Osteocyte (in vitro differentiated cells): ENCODE measurements at regions not wholly inside any gene's neighbourhood (a gene's known extent, or its start where the extent isn't known, plus 50 kb on each side); places are given as distances from the start of the nearest gene placed in this dataset.

Source experiments
- DNase-seq: peaks from one replicate; pipeline ENCODE4 v3.0.0; 2021; ENCODE audit warnings: mixed read lengths; ENCODE audit not compliant: unreplicated experiment; ENCODE audit errors: extremely low spot score
- H3K27ac Mint-ChIP-seq: one replicate; pipeline ENCODE4 v1.8.0; 2021; ENCODE audit warnings: mild to moderate bottlenecking, mixed read lengths; ENCODE audit not compliant: unreplicated experiment
- H3K27me3 Mint-ChIP-seq: one replicate; pipeline ENCODE4 v1.8.0; 2021; ENCODE audit warnings: mixed read lengths; ENCODE audit not compliant: unreplicated experiment
- H3K36me3 Mint-ChIP-seq: one replicate; pipeline ENCODE4 v1.8.0; 2021; ENCODE audit warnings: mixed read lengths; ENCODE audit not compliant: unreplicated experiment
- H3K4me1 Mint-ChIP-seq: one replicate; pipeline ENCODE4 v1.8.0; 2021; ENCODE audit warnings: mixed read lengths; ENCODE audit not compliant: unreplicated experiment
- H3K4me3 Mint-ChIP-seq: one replicate; pipeline ENCODE4 v1.8.0; 2021; ENCODE audit warnings: mild to moderate bottlenecking, moderate library complexity, mixed read lengths; ENCODE audit not compliant: unreplicated experiment
- H3K9me3 Mint-ChIP-seq: one replicate; pipeline ENCODE4 v1.8.0; 2021; ENCODE audit warnings: mixed read lengths; ENCODE audit not compliant: unreplicated experiment
- TF ChIP-seq, protein P1 (sequence below): fragments of 200-600 bp; sonication (generic); IDR thresholded peaks from 2 replicates; pipeline ENCODE4 v1.5.0; 2021; ENCODE audit warnings: antibody characterized with exemption, mild to moderate bottlenecking, moderate library complexity

DNA sequence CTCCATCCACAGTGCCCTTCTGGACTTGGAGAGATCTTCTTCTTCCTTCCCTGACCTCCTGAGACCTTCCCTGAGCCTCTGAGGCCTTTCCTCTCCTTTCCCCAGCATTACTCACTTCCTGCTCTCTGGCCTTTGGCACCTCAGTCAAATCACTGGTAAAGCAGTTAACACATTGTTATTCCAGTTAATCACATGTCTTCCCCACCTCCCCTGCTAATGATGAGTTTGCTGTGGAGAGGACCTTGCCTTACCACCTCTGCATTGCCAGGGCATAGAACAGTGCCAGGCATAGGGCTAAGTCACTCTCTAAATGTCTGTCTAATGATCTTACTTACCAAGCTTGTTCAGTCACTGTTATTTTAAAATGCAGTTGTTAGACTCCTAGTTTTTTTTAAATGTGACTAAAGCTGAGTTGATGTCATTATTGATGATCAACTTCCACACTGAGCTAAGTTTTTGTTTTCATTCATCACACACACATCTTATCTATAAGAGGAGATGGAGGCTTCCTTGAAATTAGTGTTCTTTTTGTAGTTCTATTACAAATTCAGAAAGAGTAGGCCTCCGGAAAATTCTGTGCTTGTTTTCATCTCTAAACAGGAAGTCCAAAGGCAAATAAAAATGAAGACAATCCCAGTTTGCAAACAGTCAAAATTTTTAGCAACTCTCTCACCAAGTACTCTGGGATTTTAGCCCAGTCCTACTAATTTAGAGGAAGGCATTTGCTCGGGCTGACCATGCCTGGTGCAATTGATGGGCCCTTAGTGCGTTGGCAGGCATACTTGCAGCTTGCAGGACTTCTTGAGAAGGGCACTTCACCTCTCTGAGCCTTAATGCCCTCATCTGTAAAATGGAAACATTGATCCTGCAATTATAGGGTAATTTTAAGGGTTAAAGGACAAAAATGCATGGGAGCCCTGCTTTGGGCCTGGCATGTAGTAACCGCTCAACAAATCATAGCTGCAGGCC, 113.7 kb upstream of the SPRED2 start:
- Mint-ChIP-seq H3K27ac (no peak overlapping the region), H3K27me3 (no peaks in the 10 kb centered on the region), H3K4me3 (no peak overlapping the region), H3K9me3 (no peaks in the 10 kb centered on the region), H3K36me3 (no peaks in the 10 kb centered on the region), H3K4me1 (peaks cover 8% of the 10 kb centered on the region)
- TF ChIP-seq, protein P1, sequence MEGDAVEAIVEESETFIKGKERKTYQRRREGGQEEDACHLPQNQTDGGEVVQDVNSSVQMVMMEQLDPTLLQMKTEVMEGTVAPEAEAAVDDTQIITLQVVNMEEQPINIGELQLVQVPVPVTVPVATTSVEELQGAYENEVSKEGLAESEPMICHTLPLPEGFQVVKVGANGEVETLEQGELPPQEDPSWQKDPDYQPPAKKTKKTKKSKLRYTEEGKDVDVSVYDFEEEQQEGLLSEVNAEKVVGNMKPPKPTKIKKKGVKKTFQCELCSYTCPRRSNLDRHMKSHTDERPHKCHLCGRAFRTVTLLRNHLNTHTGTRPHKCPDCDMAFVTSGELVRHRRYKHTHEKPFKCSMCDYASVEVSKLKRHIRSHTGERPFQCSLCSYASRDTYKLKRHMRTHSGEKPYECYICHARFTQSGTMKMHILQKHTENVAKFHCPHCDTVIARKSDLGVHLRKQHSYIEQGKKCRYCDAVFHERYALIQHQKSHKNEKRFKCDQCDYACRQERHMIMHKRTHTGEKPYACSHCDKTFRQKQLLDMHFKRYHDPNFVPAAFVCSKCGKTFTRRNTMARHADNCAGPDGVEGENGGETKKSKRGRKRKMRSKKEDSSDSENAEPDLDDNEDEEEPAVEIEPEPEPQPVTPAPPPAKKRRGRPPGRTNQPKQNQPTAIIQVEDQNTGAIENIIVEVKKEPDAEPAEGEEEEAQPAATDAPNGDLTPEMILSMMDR, result no peak
- no peak for DNase-seq

- no peaks in the 10 kb centered on the region for H3K9me3 Mint-ChIP-seq
- no peak overlapping the region for H3K4me3 Mint-ChIP-seq
- H3K27ac Mint-ChIP-seq, result no peak overlapping the region
- H3K27me3 Mint-ChIP-seq, result no peaks in the 10 kb centered on the region
- no peak for DNase-seq
- H3K36me3 Mint-ChIP-seq, result no peaks in the 10 kb centered on the region
- TF ChIP-seq, protein P1, result no peak
- peaks cover 17% of the 10 kb centered on the region for H3K4me1 Mint-ChIP-seq
These were observed 109.4 kb upstream of the SPRED2 start for GRCh38 chr2:65541773-65542172.

DNA sequence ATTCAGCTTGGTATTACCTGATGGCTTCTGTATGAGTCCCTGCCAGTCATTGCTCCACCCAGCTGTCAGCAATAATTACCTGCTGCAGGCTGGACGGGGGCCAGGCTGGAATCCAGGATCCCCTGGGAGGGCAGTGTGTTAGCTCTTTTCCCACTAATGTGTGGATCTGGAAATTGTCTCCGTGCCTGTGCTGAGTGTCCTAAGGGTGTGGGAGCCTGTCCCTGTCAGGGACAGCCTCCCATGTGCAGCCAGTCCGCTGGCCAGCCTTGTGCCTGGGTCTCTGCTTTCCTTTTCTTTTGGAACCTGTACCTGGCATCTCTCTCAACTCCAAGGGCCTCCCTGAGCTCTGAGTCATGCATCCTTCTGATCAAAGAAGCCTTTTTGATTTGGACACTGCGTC, 107.2 kb upstream of the SPRED2 start:
- H3K27me3 Mint-ChIP-seq, result peaks cover 4% of the 10 kb centered on the region
- H3K27ac Mint-ChIP-seq, result no peak overlapping the region

GRCh38 chr2:65537651-65538385, 105.4 kb upstream of the SPRED2 start:
- H3K4me1 Mint-ChIP-seq, result peaks cover 9% of the 10 kb centered on the region
- no peak overlapping the region for H3K4me3 Mint-ChIP-seq
- H3K9me3 Mint-ChIP-seq, result no peaks in the 10 kb centered on the region
- no peak for DNase-seq
- TF ChIP-seq, protein P1, result no peak
- peaks cover 4% of the 10 kb centered on the region for H3K27me3 Mint-ChIP-seq
- H3K36me3 Mint-ChIP-seq, result no peaks in the 10 kb centered on the region
- no peak overlapping the region for H3K27ac Mint-ChIP-seq

More for the DNA sequence above, 107.2 kb upstream of the SPRED2 start:
- DNase-seq, result no peak
- TF ChIP-seq, protein P1, result no peak
- no peak overlapping the region for H3K4me3 Mint-ChIP-seq
- H3K36me3 Mint-ChIP-seq, result no peaks in the 10 kb centered on the region
- H3K4me1 Mint-ChIP-seq, result peaks cover 9% of the 10 kb centered on the region
- H3K9me3 Mint-ChIP-seq, result no peaks in the 10 kb centered on the region

DNA sequence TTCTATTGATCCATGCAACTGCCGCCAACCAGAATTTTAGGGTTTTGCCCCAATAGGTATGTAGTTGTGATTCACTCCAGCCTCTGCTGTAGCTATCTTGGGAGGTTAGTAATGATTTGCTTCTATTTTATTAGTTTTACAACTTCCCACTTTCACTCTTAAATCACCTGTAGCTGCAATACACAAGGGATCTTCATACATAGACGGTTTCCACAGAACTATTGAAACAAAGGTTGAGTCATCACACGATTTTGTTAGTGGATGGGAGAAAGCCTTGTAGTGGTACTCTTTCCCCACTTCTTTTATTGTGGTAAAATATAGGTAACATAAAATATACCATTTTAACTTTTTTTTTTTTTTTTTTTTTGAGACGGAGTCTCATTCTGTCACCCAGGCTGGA, 104.2 kb upstream of the SPRED2 start:
- Mint-ChIP-seq H3K27ac (no peak overlapping the region), H3K27me3 (peaks cover 4% of the 10 kb centered on the region), H3K36me3 (no peaks in the 10 kb centered on the region), H3K9me3 (no peaks in the 10 kb centered on the region), H3K4me3 (no peak overlapping the region), H3K4me1 (peaks cover 9% of the 10 kb centered on the region)
- DNase-seq, result no peak
- TF ChIP-seq, protein P1, result no peak
